HEK293 (cell line): ENCODE measurements at regions not wholly inside any gene's neighbourhood (a gene's known extent, or its start where the extent isn't known, plus 50 kb on each side); places are given as distances from the start of the nearest gene placed in this dataset.
A peak's percentile ranks its signal among the peaks of the same experiment; 100 is the strongest.

Source experiments
- CTCF ChIA-PET: fragments of 350-600 bp; formaldehyde crosslinking; extraction: SDS; loops from one replicate; lab custom pipeline; 2021; ENCODE audit warnings: antibody characterized with exemption; lab: Yijun Ruan, JAX
- POLR2A ChIA-PET: fragments of 300-600 bp; formaldehyde crosslinking; extraction: SDS; loops from one replicate; lab custom pipeline; 2020; ENCODE audit warnings: antibody characterized with exemption, inconsistent platforms; lab: Yijun Ruan, JAX
- H3K27ac ChIP-seq: fragments of 200-500 bp; sonication (Bioruptor generic); 2 replicates; pipeline ENCODE4 v1.5.1; 2014; ENCODE audit warnings: low read depth, low read length, control low read depth, inconsistent platforms; ENCODE audit errors: extremely low read depth
- H3K36me3 ChIP-seq, 2 experiments: fragments of 200-500 bp in 1 of 2; sonication (Bioruptor generic) in 1 of 2; 1 replicate in 1 of 2; 2 replicates in 1 of 2; pipeline ENCODE4 v1.5.1; 2014 to 2017; ENCODE audit warnings: inconsistent platforms in 2 of 2, low read length in 2 of 2; ENCODE audit not compliant: control insufficient read depth in 2 of 2, insufficient read depth in 1 of 2
- H3K4me1 ChIP-seq: fragments of 200-500 bp; sonication (Bioruptor generic); 2 replicates; pipeline ENCODE4 v1.5.1; 2014; ENCODE audit warnings: mild to moderate bottlenecking, low read length, inconsistent platforms; ENCODE audit not compliant: control insufficient read depth, insufficient read depth
- H3K4me3 ChIP-seq: 2 replicates; pipeline ENCODE4 v1.5.1; 2011; ENCODE audit warnings: low read depth, mild to moderate bottlenecking, control low read depth, low read length, moderate library complexity
- H3K9me3 ChIP-seq: fragments of 200-500 bp; sonication (Bioruptor generic); 2 replicates; pipeline ENCODE4 v1.5.1; 2014; ENCODE audit warnings: low read depth, low read length, inconsistent platforms; ENCODE audit not compliant: control insufficient read depth, insufficient read depth
- ELK4 ChIP-seq: IDR thresholded peaks from 2 replicates; pipeline ENCODE4 v1.6.1; 2011; ENCODE audit warnings: mild to moderate bottlenecking, low read depth, low read length, borderline replicate concordance
- HIC1 ChIP-seq: fragments of 450-650 bp; formaldehyde crosslinking; IDR thresholded peaks from 2 replicates; pipeline ENCODE4 v1.5.1; 2016; ENCODE audit warnings: missing biosample characterization, missing genetic modification characterization
- PRDM6 ChIP-seq: fragments of 450-650 bp; formaldehyde crosslinking; IDR thresholded peaks from 2 replicates; pipeline ENCODE4 v1.5.1; 2017; ENCODE audit warnings: missing biosample characterization, missing genetic modification characterization
- SP3 ChIP-seq: fragments of 450-650 bp; formaldehyde crosslinking; IDR thresholded peaks from 2 replicates; pipeline ENCODE4 v1.5.1; 2016; ENCODE audit warnings: missing biosample characterization, missing genetic modification characterization
- ZNF175 ChIP-seq: fragments of 450-650 bp; formaldehyde crosslinking; IDR thresholded peaks from 2 replicates; pipeline ENCODE4 v1.5.1; 2016; ENCODE audit warnings: missing biosample characterization, missing genetic modification characterization
- ZNF324 ChIP-seq: fragments of 450-650 bp; formaldehyde crosslinking; IDR thresholded peaks from 2 replicates; pipeline ENCODE4 v1.5.1; 2016; ENCODE audit warnings: missing biosample characterization, missing genetic modification characterization
- ZNF518A ChIP-seq: fragments of 450-650 bp; formaldehyde crosslinking; conservative IDR thresholded peaks from 2 replicates; pipeline ENCODE4 v1.5.1; 2016; ENCODE audit warnings: low read depth, missing biosample characterization, missing genetic modification characterization
- ZNF654 ChIP-seq: fragments of 450-650 bp; formaldehyde crosslinking; IDR thresholded peaks from 2 replicates; pipeline ENCODE4 v1.5.1; 2016; ENCODE audit warnings: low read depth, missing biosample characterization, missing genetic modification characterization
- ZNF670 ChIP-seq: fragments of 450-650 bp; formaldehyde crosslinking; IDR thresholded peaks from 2 replicates; pipeline ENCODE4 v1.5.1; 2016; ENCODE audit warnings: missing biosample characterization, missing genetic modification characterization, low read depth
- ZNF747 ChIP-seq: fragments of 450-650 bp; formaldehyde crosslinking; IDR thresholded peaks from 2 replicates; pipeline ENCODE4 v1.5.1; 2016; ENCODE audit warnings: missing biosample characterization, missing genetic modification characterization
- ZSCAN16 ChIP-seq: fragments of 450-650 bp; formaldehyde crosslinking; IDR thresholded peaks from 2 replicates; pipeline ENCODE4 v1.5.1; 2016; ENCODE audit warnings: missing biosample characterization, missing genetic modification characterization
- TF ChIP-seq, protein P1 (sequence below): fragments of 450-650 bp; formaldehyde crosslinking; IDR thresholded peaks from 2 replicates; pipeline ENCODE4 v1.5.1; 2016; ENCODE audit warnings: missing biosample characterization, missing genetic modification characterization

DNA sequence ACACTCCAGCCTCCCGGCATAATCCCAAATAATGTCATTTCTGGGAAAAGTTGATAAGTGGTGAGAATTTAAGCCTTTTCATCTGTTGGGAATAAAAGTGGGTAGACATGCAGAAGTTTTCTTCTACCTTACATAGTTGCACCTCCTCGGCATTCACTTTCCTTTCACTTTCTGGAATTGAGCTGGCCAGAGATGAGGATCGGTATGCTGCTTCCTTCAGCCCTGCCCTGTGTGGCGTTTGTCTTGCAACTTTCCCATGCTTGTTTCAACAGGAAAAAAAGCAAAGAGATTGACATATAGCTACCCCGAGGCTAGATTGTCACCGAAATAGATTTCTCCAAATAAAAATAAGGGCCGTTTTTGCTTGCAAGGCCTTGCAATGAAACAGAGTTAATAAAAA lies 65.8 kb upstream of the JAG1 start:
- TF ChIP-seq ZNF518A (tag by site-specific recombination) (no peak), ZNF175 (tag by site-specific recombination) (no peak), ZNF324 (no peak), ZNF654 (tag by site-specific recombination) (no peak)
- CTCF ChIA-PET: interaction anchor here (0.6 to 1.4 kb wide), 3 partner anchors 9 to 65 kb away, joined by 3 to 4 read pairs (median 4); partner anchors contain the start of gene JAG1

GRCh38 chr20:10741060-10741459 lies 67.3 kb upstream of the JAG1 start:
- no peak overlapping the region for H3K4me3 ChIP-seq
- no peaks in the 10 kb centered on the region; the same call in 1 of the 2 replicates for H3K4me1 ChIP-seq
- H3K36me3 ChIP-seq: no peaks in the 10 kb centered on the region
- POLR2A ChIA-PET: no interaction called here
- H3K27ac ChIP-seq: no peak overlapping the region
- CTCF ChIA-PET: no interaction called here
- 0 out of 2 replicates have a peak, but pooled peaks have one; percentile 18 for TF ChIP-seq PRDM6
- TF ChIP-seq, protein P1, sequence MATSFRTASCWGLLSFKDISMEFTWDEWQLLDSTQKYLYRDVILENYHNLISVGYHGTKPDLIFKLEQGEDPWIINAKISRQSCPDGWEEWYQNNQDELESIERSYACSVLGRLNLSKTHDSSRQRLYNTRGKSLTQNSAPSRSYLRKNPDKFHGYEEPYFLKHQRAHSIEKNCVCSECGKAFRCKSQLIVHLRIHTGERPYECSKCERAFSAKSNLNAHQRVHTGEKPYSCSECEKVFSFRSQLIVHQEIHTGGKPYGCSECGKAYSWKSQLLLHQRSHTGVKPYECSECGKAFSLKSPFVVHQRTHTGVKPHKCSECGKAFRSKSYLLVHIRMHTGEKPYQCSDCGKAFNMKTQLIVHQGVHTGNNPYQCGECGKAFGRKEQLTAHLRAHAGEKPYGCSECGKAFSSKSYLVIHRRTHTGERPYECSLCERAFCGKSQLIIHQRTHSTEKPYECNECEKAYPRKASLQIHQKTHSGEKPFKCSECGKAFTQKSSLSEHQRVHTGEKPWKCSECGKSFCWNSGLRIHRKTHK (tag by site-specific recombination): no peak
- TF ChIP-seq, all 188 proteins: peak for 1
- H3K9me3 ChIP-seq: no peaks in the 10 kb centered on the region

More for the DNA sequence above, 65.8 kb upstream of the JAG1 start:
- Histone ChIP-seq H3K4me3 (no peak overlapping the region), H3K9me3 (no peaks in the 10 kb centered on the region), H3K36me3 (no peaks in the 10 kb centered on the region), H3K27ac (no peak overlapping the region), H3K4me1 (no peaks in the 10 kb centered on the region; the same call in 1 of the 2 replicates)
- POLR2A ChIA-PET: no interaction called here

DNA sequence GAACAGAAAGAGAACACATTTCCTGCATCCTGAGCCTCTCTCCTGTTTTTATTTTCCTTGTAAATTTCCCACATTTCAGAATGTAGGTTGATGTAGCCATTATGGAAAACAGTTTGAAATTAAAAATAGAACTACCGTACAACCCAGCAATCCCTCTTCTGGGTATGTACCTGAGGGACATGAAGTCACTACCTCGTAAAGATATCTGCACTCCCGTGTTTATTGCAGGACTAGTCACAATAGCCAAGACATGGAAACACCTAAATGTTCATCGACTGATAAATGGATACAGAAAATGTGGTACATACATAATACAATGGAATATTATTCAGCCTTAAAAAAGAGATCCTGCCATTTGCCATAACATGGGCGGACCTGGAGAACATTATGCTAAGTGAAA lies 72.0 kb upstream of the JAG1 start:
- TF ChIP-seq HIC1 (tag by site-specific recombination): no peak
- no peak for TF ChIP-seq ZNF175 (tag by site-specific recombination)
- no peak for TF ChIP-seq ZNF747 (tag by site-specific recombination)
- TF ChIP-seq SP3: no peak
- TF ChIP-seq ZSCAN16: no peak
- TF ChIP-seq ZNF670: no peak
- TF ChIP-seq ELK4: no peak
- TF ChIP-seq, all 188 proteins: peak for 0
- H3K27ac ChIP-seq: no peak overlapping the region
- CTCF ChIA-PET: interaction anchor here (1.0 kb wide), 1 partner anchor 48 kb away, joined by 3 read pairs; no protein-coding TSS in a partner anchor
- POLR2A ChIA-PET: no interaction called here
- no peaks in the 10 kb centered on the region for H3K36me3 ChIP-seq
- H3K4me3 ChIP-seq: no peak overlapping the region
- no peaks in the 10 kb centered on the region for H3K9me3 ChIP-seq
- H3K4me1 ChIP-seq: no peaks in the 10 kb centered on the region; the same call in 1 of the 2 replicates
